Fibroblast of pulmonary artery (primary cell): ENCODE measurements at regions not wholly inside any gene's neighbourhood (a gene's known extent, or its start where the extent isn't known, plus 50 kb on each side); places are given as distances from the start of the nearest gene placed in this dataset.

Source experiments
- DNase-seq: peaks from one replicate; pipeline ENCODE4 v3.0.0-alpha.2; 2010; ENCODE audit warnings: low read depth
- H3K4me3 ChIP-seq: replicated peaks from 2 replicates; pipeline ENCODE4 v1.5.1; 2011; ENCODE audit warnings: low read depth, mild to moderate bottlenecking, control low read depth, low read length, moderate library complexity
- CTCF ChIP-seq: IDR thresholded peaks from 2 replicates; pipeline ENCODE4 v1.5.1; 2011; ENCODE audit warnings: mild to moderate bottlenecking, control low read depth, low read length, inconsistent platforms; ENCODE audit errors: missing control alignments

GRCh38 chr7:136714062-136714461 lies 154.4 kb upstream of the CHRM2 start:
- no peak overlapping the region for H3K4me3 ChIP-seq
- no peak for TF ChIP-seq CTCF
- DNase-seq: no peak

GRCh38 chr7:136710751-136711150 lies 157.7 kb upstream of the CHRM2 start:
- TF ChIP-seq CTCF: no peak
- DNase-seq: no peak

GRCh38 chr7:136709876-136710275 lies 158.6 kb upstream of the CHRM2 start:
- no peak for TF ChIP-seq CTCF
- H3K4me3 ChIP-seq: no peak overlapping the region
- DNase-seq: no peak

More at GRCh38 chr7:136710751-136711150, 157.7 kb upstream of the CHRM2 start:
- no peak overlapping the region for H3K4me3 ChIP-seq

GRCh38 chr7:136702913-136703312 lies 165.5 kb upstream of the CHRM2 start:
- no peak for TF ChIP-seq CTCF
- DNase-seq: no peak
- H3K4me3 ChIP-seq: no peak overlapping the region

- no peak for TF ChIP-seq CTCF
- H3K4me3 ChIP-seq: no peak overlapping the region
- DNase-seq: no peak
Observed at GRCh38 chr7:136698977-136699376, 169.5 kb upstream of the CHRM2 start.

GRCh38 chr7:136698231-136698630 lies 170.2 kb upstream of the CHRM2 start:
- no peak for TF ChIP-seq CTCF
- DNase-seq: no peak
- H3K4me3 ChIP-seq: no peak overlapping the region

GRCh38 chr7:136697271-136697670 lies 171.2 kb upstream of the CHRM2 start:
- no peak for DNase-seq
- no peak overlapping the region for H3K4me3 ChIP-seq
- TF ChIP-seq CTCF: no peak
